WERI-Rb-1 (cell line): ENCODE measurements at regions not wholly inside any gene's neighbourhood (a gene's known extent, or its start where the extent isn't known, plus 50 kb on each side); places are given as distances from the start of the nearest gene placed in this dataset.

Source experiments
- DNase-seq: peaks from one replicate; pipeline ENCODE4 v3.0.0-alpha.2; 2020
- H3K27ac ChIP-seq: fragments of 250-450 bp; sonication (Bioruptor Pico); 2 replicates; pipeline ENCODE4 v1.5.1; 2020; ENCODE audit warnings: mild to moderate bottlenecking, moderate library complexity
- H3K27me3 ChIP-seq: fragments of 250-450 bp; sonication (Bioruptor Pico); 2 replicates; pipeline ENCODE4 v1.5.1; 2021; ENCODE audit warnings: mild to moderate bottlenecking, low read depth, moderate library complexity; ENCODE audit not compliant: insufficient read depth, severe bottlenecking
- H3K36me3 ChIP-seq: fragments of 250-450 bp; sonication (Bioruptor Pico); 2 replicates; pipeline ENCODE4 v1.5.1; 2020; ENCODE audit warnings: mild to moderate bottlenecking, moderate library complexity
- H3K4me3 ChIP-seq: 2 replicates; pipeline ENCODE4 v1.5.1; 2011; ENCODE audit warnings: low read depth, mild to moderate bottlenecking, control low read depth, low read length
- H3K9me3 ChIP-seq: fragments of 250-450 bp; sonication (Bioruptor Pico); 2 replicates; pipeline ENCODE4 v1.5.1; 2021; ENCODE audit warnings: mild to moderate bottlenecking, moderate library complexity; ENCODE audit not compliant: severe bottlenecking
- CTCF ChIP-seq: IDR thresholded peaks from 2 replicates; pipeline ENCODE4 v1.5.1; 2011; ENCODE audit warnings: low read depth, mild to moderate bottlenecking, control low read depth, inconsistent platforms, low read length

- Histone ChIP-seq H3K9me3 (no peaks in the 10 kb centered on the region), H3K27me3 (peaks cover 2% of the 10 kb centered on the region), H3K4me3 (no peak overlapping the region), H3K36me3 (no peaks in the 10 kb centered on the region), H3K27ac (no peak overlapping the region)
- no peak for DNase-seq
- TF ChIP-seq CTCF, result no peak
Measured at GRCh38 chr9:86836266-86836665, 111.0 kb downstream of the GAS1 start.

GRCh38 chr9:86830356-86830755 lies 117.0 kb downstream of the GAS1 start:
- H3K9me3 ChIP-seq, result no peaks in the 10 kb centered on the region
- peaks cover 17% of the 10 kb centered on the region for H3K27me3 ChIP-seq
- no peak for DNase-seq
- H3K27ac ChIP-seq, result no peak overlapping the region
- H3K4me3 ChIP-seq, result no peak overlapping the region
- H3K36me3 ChIP-seq, result no peaks in the 10 kb centered on the region
- no peak for TF ChIP-seq CTCF

GRCh38 chr9:86829496-86830046 lies 117.7 kb downstream of the GAS1 start:
- DNase-seq, result no peak
- TF ChIP-seq CTCF, result no peak
- no peaks in the 10 kb centered on the region for H3K36me3 ChIP-seq
- H3K27ac ChIP-seq, result no peak overlapping the region
- peaks cover 20% of the 10 kb centered on the region for H3K27me3 ChIP-seq
- no peaks in the 10 kb centered on the region for H3K9me3 ChIP-seq
- H3K4me3 ChIP-seq, result no peak overlapping the region

- Histone ChIP-seq H3K27ac (no peak overlapping the region), H3K36me3 (no peaks in the 10 kb centered on the region), H3K9me3 (no peaks in the 10 kb centered on the region), H3K27me3 (peaks cover 24% of the 10 kb centered on the region), H3K4me3 (no peak overlapping the region)
- TF ChIP-seq CTCF, result no peak
- no peak for DNase-seq
Measured at GRCh38 chr9:86828631-86829030, 118.7 kb downstream of the GAS1 start.

GRCh38 chr9:86827893-86828292 lies 119.4 kb downstream of the GAS1 start:
- no peaks in the 10 kb centered on the region for H3K36me3 ChIP-seq
- no peak overlapping the region for H3K4me3 ChIP-seq
- peaks cover 25% of the 10 kb centered on the region for H3K27me3 ChIP-seq
- TF ChIP-seq CTCF, result no peak
- H3K9me3 ChIP-seq, result no peaks in the 10 kb centered on the region
- no peak overlapping the region for H3K27ac ChIP-seq
- DNase-seq, result no peak

- no peak for DNase-seq
- peaks cover 42% of the 10 kb centered on the region for H3K27me3 ChIP-seq
- no peak overlapping the region for H3K27ac ChIP-seq
- H3K4me3 ChIP-seq, result no peak overlapping the region
- TF ChIP-seq CTCF, result no peak
- H3K9me3 ChIP-seq, result no peaks in the 10 kb centered on the region
- no peaks in the 10 kb centered on the region for H3K36me3 ChIP-seq
Measured at GRCh38 chr9:86825299-86825698, 122.0 kb downstream of the GAS1 start.
